Kidney capillary endothelial cell (primary cell): ENCODE measurements at regions not wholly inside any gene's neighbourhood (a gene's known extent, or its start where the extent isn't known, plus 50 kb on each side); places are given as distances from the start of the nearest gene placed in this dataset.
A peak's percentile ranks its signal among the peaks of the same experiment; 100 is the strongest.

ENCODE experiments used
- DNase-seq: peaks from one replicate; pipeline ENCODE4 v3.0.0-alpha.2; 2018; ENCODE audit warnings: low spot score

- no peak for DNase-seq
Measured at GRCh38 chr5:93107141-93107540, 473.9 kb downstream of the NR2F1-AS1 start.

GRCh38 chr5:93101661-93102060 lies 479.4 kb downstream of the NR2F1-AS1 start:
- DNase-seq = no peak

GRCh38 chr5:93100976-93101375 lies 480.0 kb downstream of the NR2F1-AS1 start:
- no peak for DNase-seq

GRCh38 chr5:93100428-93100827 lies 480.6 kb downstream of the NR2F1-AS1 start:
- no peak for DNase-seq

- DNase-seq = no peak
Measured at GRCh38 chr5:93099902-93100347, 481.1 kb downstream of the NR2F1-AS1 start.

GRCh38 chr5:93096561-93096960 lies 484.5 kb downstream of the NR2F1-AS1 start:
- no peak for DNase-seq

GRCh38 chr5:93092349-93093105 lies 488.5 kb downstream of the NR2F1-AS1 start:
- DNase-seq = peak; percentile 23

GRCh38 chr5:93090698-93091097 lies 490.3 kb downstream of the NR2F1-AS1 start:
- no peak for DNase-seq

GRCh38 chr5:93088592-93089389 lies 492.2 kb downstream of the NR2F1-AS1 start:
- DNase-seq = peak; percentile 8

- no peak for DNase-seq
Measured at GRCh38 chr5:93087326-93087725, 493.7 kb downstream of the NR2F1-AS1 start.

GRCh38 chr5:93082981-93083380 lies 498.0 kb downstream of the NR2F1-AS1 start:
- no peak for DNase-seq

GRCh38 chr5:93079046-93079445 lies 502.0 kb downstream of the NR2F1-AS1 start:
- DNase-seq = no peak

- DNase-seq = peak; percentile 99
Measured at GRCh38 chr5:93078082-93079038, 502.7 kb downstream of the NR2F1-AS1 start.

- no peak for DNase-seq
Measured at GRCh38 chr5:93076566-93076965, 504.5 kb downstream of the NR2F1-AS1 start.

- no peak for DNase-seq
Measured at GRCh38 chr5:93076096-93076495, 504.9 kb downstream of the NR2F1-AS1 start.

- DNase-seq = no peak
Measured at GRCh38 chr5:93073547-93073946, 507.5 kb downstream of the NR2F1-AS1 start.

GRCh38 chr5:93072831-93073459 lies 508.1 kb downstream of the NR2F1-AS1 start:
- DNase-seq = no peak

GRCh38 chr5:93071710-93072109 lies 509.3 kb downstream of the NR2F1-AS1 start:
- no peak for DNase-seq

- no peak for DNase-seq
Measured at GRCh38 chr5:93070938-93071337, 510.1 kb downstream of the NR2F1-AS1 start.

- no peak for DNase-seq
Measured at GRCh38 chr5:93069276-93069675, 511.7 kb downstream of the NR2F1-AS1 start.

GRCh38 chr5:93062548-93062947 lies 518.5 kb downstream of the NR2F1-AS1 start:
- DNase-seq = peak; percentile 3

- DNase-seq = no peak
Measured at GRCh38 chr5:93058309-93058708, 522.7 kb downstream of the NR2F1-AS1 start.
